Sigmoid colon (tissue), 6 donors: ENCODE measurements at regions not wholly inside any gene's neighbourhood (a gene's known extent, or its start where the extent isn't known, plus 50 kb on each side); places are given as distances from the start of the nearest gene placed in this dataset.
"Not testable (repeated sequence)": the region's sequence is repeated elsewhere in the genome, so short reads cannot be mapped to it uniquely, and the experiment has no call there.

Experiments used
- DNase-seq: peaks from one replicate; pipeline ENCODE4 v3.0.0-alpha.2; 2019
- H3K27ac ChIP-seq, 4 donors: fragments of 200-600 bp; sonication (generic); one replicate each; pipeline ENCODE4 v1.5.1; 2016 to 2019; ENCODE audit warnings: mild to moderate bottlenecking in 1 of 4
- H3K27me3 ChIP-seq, 3 donors: fragments of 200-600 bp; sonication (generic); one replicate each; pipeline ENCODE4 v1.5.1; 2019; ENCODE audit warnings: mild to moderate bottlenecking in 1 of 3
- H3K36me3 ChIP-seq, 4 donors: fragments of 200-600 bp; sonication (generic); one replicate each; pipeline ENCODE4 v1.5.1; 2016 to 2019
- H3K4me1 ChIP-seq, 4 donors: fragments of 200-600 bp; sonication (generic); one replicate each; pipeline ENCODE4 v1.5.1; 2017 to 2019
- H3K4me3 ChIP-seq, 4 donors: fragments of 200-600 bp; sonication (generic); one replicate each; pipeline ENCODE4 v1.5.1; 2017 to 2019; ENCODE audit warnings: mild to moderate bottlenecking in 2 of 4, moderate library complexity in 1 of 4
- H3K9me3 ChIP-seq, 4 donors: fragments of 200-600 bp in 3 of 4; sonication (generic) in 3 of 4; one replicate each; pipeline versions ENCODE4 v1.5.1 to v1.6.1; 2013 to 2019
- CTCF ChIP-seq, 4 experiments: fragments of 450-650 bp in 3 of 4; fragments of 200-600 bp in 1 of 4; IDR thresholded peaks; one replicate each; pipeline ENCODE4 v1.5.1; 2016 to 2019; ENCODE audit warnings: antibody characterized with exemption in 4 of 4, mild to moderate bottlenecking in 3 of 4, moderate library complexity in 2 of 4
- EP300 ChIP-seq, 4 donors: sonication (generic); formaldehyde crosslinking; IDR thresholded peaks; one replicate each; pipeline ENCODE4 v1.6.1; 2017; ENCODE audit warnings: antibody characterized with exemption in 4 of 4
- POLR2A ChIP-seq, 2 donors: fragments of 450-650 bp; IDR thresholded peaks; one replicate each; pipeline ENCODE4 v1.6.1; 2016; ENCODE audit warnings: antibody characterized with exemption in 2 of 2, mild to moderate bottlenecking in 2 of 2, moderate library complexity in 2 of 2
- POLR2AphosphoS5 ChIP-seq, 4 donors: sonication (generic); formaldehyde crosslinking; IDR thresholded peaks; one replicate each; pipeline ENCODE4 v1.6.1; 2017; ENCODE audit warnings: antibody characterized with exemption in 4 of 4
- WGBS, 2 donors: extraction: QIAGEN DNeasy Blood & Tissue Kit; methylation state at CpG; one replicate each; pipeline ENCODE4 v1.1.7; 2013; 5-methylcytosine and 5-hydroxymethylcytosine counted together
- intact Hi-C: fragments of 100-400 bp; cut with DNase I; formaldehyde crosslinking; loops from one replicate; pipeline ENCODE4 v1.15.1; 2023
- donor health status: healthy with polysubstance abuse.
- donor health status: healthy.

DNA sequence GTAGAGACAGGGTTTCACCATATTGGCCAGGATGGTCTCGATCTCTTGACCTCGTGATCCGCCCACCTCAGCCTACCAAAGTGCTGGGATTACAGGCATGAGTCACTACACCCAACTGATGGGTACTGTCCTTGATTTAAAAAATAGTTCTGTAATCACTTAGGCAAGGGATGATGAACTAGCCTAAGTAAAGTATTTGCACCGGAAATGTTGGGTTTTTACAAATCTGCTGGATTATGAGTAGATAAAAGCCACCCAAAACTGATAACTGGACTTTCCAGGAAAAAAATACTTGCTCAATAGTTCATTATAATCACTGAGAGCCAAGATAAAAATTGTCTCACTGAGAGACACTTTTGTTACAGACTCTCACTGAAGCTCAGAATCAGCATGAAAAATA, 218.0 kb downstream of the WNT5A start:
- intact Hi-C loops = no loop called here
- no peak for DNase-seq
- Histone ChIP-seq H3K4me1 (peaks cover 0 to 22% (median 0%) of the 10 kb centered on the region in 4 donors), H3K27me3 (no peaks in the 10 kb centered on the region), H3K27ac (no peak overlapping the region), H3K36me3 (no peaks in the 10 kb centered on the region), H3K4me3 (no peak overlapping the region), H3K9me3 (no peaks in the 10 kb centered on the region)
- WGBS, 2 donors = 80 to 82% methylated on average over 4 of the region's 4 CpGs
- no peak for TF ChIP-seq POLR2AphosphoS5 (IDR thresholded peaks at IDR 0.05)
- no peak for TF ChIP-seq POLR2A (IDR thresholded peaks at IDR 0.05)
- TF ChIP-seq EP300 (IDR thresholded peaks at IDR 0.05) = no peak
- no peak for TF ChIP-seq CTCF (IDR thresholded peaks at IDR 0.05)

DNA sequence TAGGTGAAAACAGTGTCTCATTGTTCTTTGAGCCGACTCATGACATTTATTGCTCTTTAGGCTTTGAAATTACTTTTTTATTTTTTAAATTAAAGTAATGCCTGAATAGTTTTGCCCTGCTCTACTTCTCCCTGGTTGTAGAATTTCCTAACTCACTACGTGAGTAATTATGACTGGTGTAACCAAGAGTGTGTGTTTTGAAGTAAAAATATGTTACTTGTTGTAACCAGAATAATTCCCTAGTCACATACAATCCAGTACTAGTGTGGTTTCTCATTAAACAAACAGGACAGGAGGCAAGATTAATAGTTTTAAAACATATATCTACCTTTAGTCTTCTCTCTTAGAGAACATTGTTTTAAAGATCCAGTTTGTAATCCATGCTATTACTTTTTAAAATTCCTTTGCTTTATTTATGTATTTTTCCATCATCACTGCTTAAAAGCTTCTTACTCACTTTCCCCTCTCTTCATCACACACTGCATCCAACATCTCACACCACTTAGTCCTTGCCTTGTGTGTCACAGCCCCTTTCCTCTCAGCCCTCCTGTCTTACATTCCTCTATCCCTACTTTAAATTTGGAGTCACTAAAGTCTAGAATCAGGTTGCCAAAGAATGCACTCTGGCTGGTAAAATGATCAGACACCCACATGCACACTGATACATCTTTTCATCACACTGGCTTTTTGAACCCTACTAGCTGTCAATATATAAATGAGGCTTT, 219.7 kb downstream of the WNT5A start:
- intact Hi-C loops = no loop called here
- Histone ChIP-seq H3K4me1 (peaks cover 0 to 22% (median 0%) of the 10 kb centered on the region in 4 donors), H3K36me3 (no peaks in the 10 kb centered on the region), H3K4me3 (no peak overlapping the region), H3K9me3 (no peaks in the 10 kb centered on the region), H3K27ac (no peak overlapping the region), H3K27me3 (no peaks in the 10 kb centered on the region)
- WGBS, 2 donors = 67 to 86% methylated on average over 2 of the region's 2 CpGs
- TF ChIP-seq EP300 (IDR thresholded peaks at IDR 0.05) = no peak
- no peak for TF ChIP-seq POLR2A (IDR thresholded peaks at IDR 0.05)
- TF ChIP-seq CTCF (IDR thresholded peaks at IDR 0.05) = no peak
- TF ChIP-seq POLR2AphosphoS5 (IDR thresholded peaks at IDR 0.05) = no peak
- no peak for DNase-seq

DNA sequence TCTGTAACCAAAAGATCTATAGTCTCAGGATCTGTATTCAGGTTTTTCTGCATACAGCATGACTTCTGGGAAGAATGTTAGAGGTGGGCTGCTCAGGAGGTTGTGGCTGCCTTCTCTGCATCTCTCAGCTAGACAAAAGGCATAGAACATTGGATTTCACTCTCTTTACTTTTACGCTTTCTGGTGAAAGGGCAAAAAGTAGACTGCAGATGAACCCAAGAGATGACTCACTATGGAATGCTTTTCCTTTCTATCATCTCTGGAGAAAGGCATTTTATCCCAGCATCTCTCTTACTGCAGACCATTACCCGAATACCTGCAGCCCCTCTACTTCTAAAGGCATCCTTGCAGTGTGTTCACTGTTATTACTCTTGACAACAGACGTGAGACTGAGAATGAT, 222.2 kb downstream of the WNT5A start:
- Histone ChIP-seq H3K36me3 (no peaks in the 10 kb centered on the region), H3K27me3 (no peaks in the 10 kb centered on the region), H3K4me1 (peaks cover 0 to 22% (median 0%) of the 10 kb centered on the region in 4 donors), H3K9me3 (no peaks in the 10 kb centered on the region), H3K27ac (no peak overlapping the region), H3K4me3 (no peak overlapping the region)
- intact Hi-C loops = no loop called here
- TF ChIP-seq POLR2A (IDR thresholded peaks at IDR 0.05) = no peak
- TF ChIP-seq CTCF (IDR thresholded peaks at IDR 0.05) = no peak
- TF ChIP-seq EP300 (IDR thresholded peaks at IDR 0.05) = no peak
- TF ChIP-seq POLR2AphosphoS5 (IDR thresholded peaks at IDR 0.05) = no peak
- no peak for DNase-seq
- WGBS, 2 donors = 91 to 92% methylated on average over 3 of the region's 3 CpGs

DNA sequence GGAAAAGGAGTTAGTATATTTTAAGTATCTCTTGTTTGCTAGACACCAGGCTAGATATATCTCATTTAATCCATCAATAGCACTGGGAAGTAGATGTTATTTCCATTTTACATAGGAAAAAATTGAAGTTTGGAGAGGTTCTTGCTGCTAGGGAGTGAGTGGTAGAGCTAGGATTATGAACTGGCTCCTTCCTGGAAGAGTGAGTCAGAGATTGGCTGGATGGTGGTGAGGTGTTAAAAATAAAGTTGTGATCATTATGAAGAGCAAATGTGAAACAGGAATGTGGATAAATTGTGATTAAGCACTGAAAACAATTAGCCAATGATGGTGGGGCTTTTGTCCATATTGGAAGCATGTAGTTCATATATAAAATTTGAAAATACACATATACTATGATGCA, 234.2 kb downstream of the WNT5A start:
- no peaks in the 10 kb centered on the region for H3K4me1 ChIP-seq
- no peak for DNase-seq
- no peaks in the 10 kb centered on the region for H3K36me3 ChIP-seq
- H3K27ac ChIP-seq = no peak overlapping the region
- intact Hi-C loops = no loop called here
- TF ChIP-seq POLR2AphosphoS5 (IDR thresholded peaks at IDR 0.05) = no peak
- no peak overlapping the region for H3K4me3 ChIP-seq
- peaks cover 0 to 1% (median 0%) of the 10 kb centered on the region in 4 donors for H3K9me3 ChIP-seq
- H3K27me3 ChIP-seq = no peaks in the 10 kb centered on the region

- intact Hi-C loops, DNase-seq, H3K4me3 ChIP-seq, H3K9me3 ChIP-seq, H3K27ac ChIP-seq, H3K27me3 ChIP-seq, H3K36me3 ChIP-seq, H3K4me1 ChIP-seq: not testable (repeated sequence)
- WGBS, 2 donors = 93 to 94% methylated on average over 6 of the region's 6 CpGs
Measured at GRCh38 chr3:55249156-55249555, 237.9 kb downstream of the WNT5A start.

- Histone ChIP-seq H3K27me3 (no peaks in the 10 kb centered on the region), H3K4me3 (no peak overlapping the region), H3K36me3 (no peaks in the 10 kb centered on the region), H3K9me3 (peaks cover 0 to 1% (median 0%) of the 10 kb centered on the region in 4 donors), H3K4me1 (no peaks in the 10 kb centered on the region), H3K27ac (no peak overlapping the region)
- 43 to 48% methylated on average over 3 of the region's 3 CpGs for WGBS, 2 donors
- TF ChIP-seq POLR2AphosphoS5 (IDR thresholded peaks at IDR 0.05) (no peak), EP300 (IDR thresholded peaks at IDR 0.05) (no peak), CTCF (IDR thresholded peaks at IDR 0.05) (no peak), POLR2A (IDR thresholded peaks at IDR 0.05) (no peak)
- intact Hi-C loops = no loop called here
- DNase-seq = no peak
Measured at GRCh38 chr3:55247666-55248065, 239.4 kb downstream of the WNT5A start.
